GM18861 (cell line): ENCODE measurements at regions not wholly inside any gene's neighbourhood (a gene's known extent, or its start where the extent isn't known, plus 50 kb on each side); places are given as distances from the start of the nearest gene placed in this dataset.

Experiments used
- ATAC-seq: cut with Tn5 transposase; IDR thresholded peaks from one replicate; pipeline ENCODE4 v1.9.1; 2021; ENCODE audit not compliant: unreplicated experiment

- ATAC-seq: no peak
Observed at GRCh38 chr1:181369416-181369815, 113.9 kb upstream of the CACNA1E start.

- ATAC-seq: no peak
Observed at GRCh38 chr1:181383695-181384094, 99.6 kb upstream of the CACNA1E start.

GRCh38 chr1:181386340-181386739 is 97.0 kb upstream of the CACNA1E start:
- ATAC-seq: no peak

- no peak for ATAC-seq
Observed at GRCh38 chr1:181386951-181387350, 96.4 kb upstream of the CACNA1E start.

- no peak for ATAC-seq
Observed at GRCh38 chr1:181387702-181388101, 95.6 kb upstream of the CACNA1E start.

GRCh38 chr1:181390410-181391077 is 92.8 kb upstream of the CACNA1E start:
- no peak for ATAC-seq

- ATAC-seq: no peak
Observed at GRCh38 chr1:181391301-181391900, 91.9 kb upstream of the CACNA1E start.

GRCh38 chr1:181392133-181392532 is 91.2 kb upstream of the CACNA1E start:
- ATAC-seq: no peak

- no peak for ATAC-seq
Observed at GRCh38 chr1:181392613-181393220, 90.6 kb upstream of the CACNA1E start.

GRCh38 chr1:181394766-181395165 is 88.6 kb upstream of the CACNA1E start:
- no peak for ATAC-seq

- no peak for ATAC-seq
Observed at GRCh38 chr1:181396171-181396670, 87.1 kb upstream of the CACNA1E start.

- no peak for ATAC-seq
Observed at GRCh38 chr1:181396811-181397210, 86.5 kb upstream of the CACNA1E start.

GRCh38 chr1:181397845-181398244 is 85.5 kb upstream of the CACNA1E start:
- ATAC-seq: peak; percentile 68

- peak; percentile 80 for ATAC-seq
Observed at GRCh38 chr1:181398544-181398943, 84.8 kb upstream of the CACNA1E start.

- ATAC-seq: no peak
Observed at GRCh38 chr1:181405584-181405983, 77.7 kb upstream of the CACNA1E start.

- ATAC-seq: no peak
Observed at GRCh38 chr1:181406989-181407388, 76.3 kb upstream of the CACNA1E start.

GRCh38 chr1:181409981-181410380 is 73.3 kb upstream of the CACNA1E start:
- no peak for ATAC-seq

GRCh38 chr1:181412746-181413145 is 70.6 kb upstream of the CACNA1E start:
- ATAC-seq: no peak

GRCh38 chr1:181413195-181413815 is 70.0 kb upstream of the CACNA1E start:
- ATAC-seq: no peak

- ATAC-seq: no peak
Observed at GRCh38 chr1:181413836-181414235, 69.5 kb upstream of the CACNA1E start.

GRCh38 chr1:181416268-181416860 is 67.0 kb upstream of the CACNA1E start:
- no peak for ATAC-seq
